Heart left ventricle (tissue), 16 donors: ENCODE measurements at regions not wholly inside any gene's neighbourhood (a gene's known extent, or its start where the extent isn't known, plus 50 kb on each side); places are given as distances from the start of the nearest gene placed in this dataset.

Source experiments
- ATAC-seq, 4 donors: fragments of 200-7000 bp; cut with Tn5 transposase; one replicate each; pipeline ENCODE4 v1.9.1; 2020 to 2022; ENCODE audit warnings: moderate library complexity in 4 of 4, mild to moderate bottlenecking in 3 of 4, moderate number of reproducible peaks in 1 of 4
- DNase-seq, 5 donors: peaks; one replicate each; pipeline ENCODE4 v3.0.0-alpha.2; 2020
- H3K27ac ChIP-seq, 12 donors: fragments of 200-600 bp; sonication (generic) in 4 of 12; one replicate each; pipeline versions ENCODE4 v1.5.0 to v1.8.0; 2016 to 2022; ENCODE audit warnings: mild to moderate bottlenecking in 2 of 12
- H3K27me3 ChIP-seq, 9 donors: fragments of 200-600 bp; sonication (generic) in 2 of 9; one replicate each; pipeline versions ENCODE4 v1.5.1 to v1.8.0; 2016 to 2022; ENCODE audit warnings: mild to moderate bottlenecking in 3 of 9
- H3K36me3 ChIP-seq, 9 donors: fragments of 200-600 bp; sonication (generic) in 2 of 9; one replicate each; pipeline versions ENCODE4 v1.5.0 to v1.8.0; 2018 to 2022; ENCODE audit warnings: mild to moderate bottlenecking in 2 of 9
- H3K4me1 ChIP-seq, 12 donors: fragments of 200-600 bp; sonication (generic) in 4 of 12; one replicate each; pipeline versions ENCODE4 v1.5.0 to v1.8.0; 2016 to 2022; ENCODE audit warnings: mild to moderate bottlenecking in 3 of 12
- H3K4me3 ChIP-seq, 12 donors: fragments of 200-600 bp; sonication (generic) in 4 of 12; one replicate each; pipeline versions ENCODE4 v1.5.0 to v1.8.0; 2017 to 2022; ENCODE audit warnings: mild to moderate bottlenecking in 9 of 12, moderate library complexity in 4 of 12
- H3K9me3 ChIP-seq, 12 donors: fragments of 200-600 bp; sonication (generic) in 4 of 12; one replicate each; pipeline versions ENCODE4 v1.5.0 to v1.8.0; 2016 to 2022; ENCODE audit warnings: mild to moderate bottlenecking in 1 of 12
- CTCF ChIP-seq, 12 donors: fragments of 200-600 bp; sonication (generic) in 4 of 12; IDR thresholded peaks; one replicate each; pipeline versions ENCODE4 v1.5.0 to v1.8.0; 2018 to 2022; ENCODE audit warnings: antibody characterized with exemption in 12 of 12, mild to moderate bottlenecking in 5 of 12
- POLR2A ChIP-seq, 2 donors: fragments of 450-650 bp; IDR thresholded peaks; one replicate each; pipeline ENCODE4 v1.6.1; 2017; ENCODE audit warnings: antibody characterized with exemption in 2 of 2, mild to moderate bottlenecking in 2 of 2, moderate library complexity in 2 of 2
- whole genome bisulfite sequencing, 4 donors: extraction: QIAGEN DNeasy Blood & Tissue Kit in 2 of 4; methylation state at CpG; one replicate each; pipeline versions ENCODE4 v1.1.5 to v1.1.7; 2013 to 2018; 5-methylcytosine and 5-hydroxymethylcytosine counted together
- intact Hi-C, 10 donors: fragments of 100-400 bp; cut with DNase I; formaldehyde crosslinking; loops; one replicate each; pipeline versions ENCODE4 v1.11.1 to v1.14.2; 2022
- donor health status: ischemic (EF 13 %, LVEDD 7.1; RV severe dilation, severe dysfunction).
- donor health status: healthy with polysubstance abuse.
- donor health status: DM: no; HTN: yes; CAD: no.
- donor health status: DM: no; HTN: no; CAD: no.
- donor health status: ischemic (EF 25% LVEDD 6.9; RV normal size, moderate dysfunction).
- donor health status: ischemic (EF 25% LVEDD 5.7; RV mildly dilated, moderate dysfunction).
- donor health status: healthy.
- donor health status: DM: yes; HTN: yes; CAD: no.
- donor health status: ischemic (EF 35%, LVEDD 5.7; RV mildly dilated, moderate dysfunction).
- donor health status: nonischemic (EF 11% LVEDD 7.7; RV severe dilation, severe dysfunction).
- donor health status: DM: yes; HTN: yes; CAD: no.
- donor health status: PGD.
- donor health status: ischemic (EF 29% LVEDD 5.4; RV normal size, mild dysfunction).
- donor health status: nonischemic (EF 23%, LVEDD 6.1; RV moderate dilation, normal function).

- Histone ChIP-seq H3K27me3 (peaks cover 0 to 37% (median 3%) of the 10 kb centered on the region in 9 donors), H3K27ac (no peak overlapping the region), H3K9me3 (no peaks in the 10 kb centered on the region), H3K4me1 (peaks cover 0 to 5% (median 0%) of the 10 kb centered on the region in 12 donors), H3K36me3 (no peaks in the 10 kb centered on the region), H3K4me3 (no peak overlapping the region)
- no peak for DNase-seq
- ATAC-seq, result no peak
- TF ChIP-seq CTCF (IDR thresholded peaks at IDR 0.05) (no peak), POLR2A (IDR thresholded peaks at IDR 0.05) (no peak)
- intact Hi-C loops, result no loop called here
- WGBS, 4 donors, result 79 to 85% (median 83%) methylated on average over 24 to 29 of the region's 29 CpGs
Observed at GRCh38 chr10:132995909-132996602, 53.7 kb upstream of the CFAP46 start.

GRCh38 chr10:132994811-132995210 lies 52.4 kb upstream of the CFAP46 start:
- 60 to 76% (median 74%) methylated on average over 11 to 15 of the region's 15 CpGs for WGBS, 4 donors
- no peaks in the 10 kb centered on the region for H3K9me3 ChIP-seq
- intact Hi-C loops, result no loop called here
- ATAC-seq (peak in 1 of 4 donors; percentile 20), DNase-seq (peak in 1 of 5 donors; percentile 44)
- peak overlapping the region in 10 of 12 donors; percentile 18 to 60 (median 44) for H3K4me3 ChIP-seq
- peaks cover 0 to 5% (median 0%) of the 10 kb centered on the region in 12 donors for H3K4me1 ChIP-seq
- TF ChIP-seq CTCF (IDR thresholded peaks at IDR 0.05) (no peak), POLR2A (IDR thresholded peaks at IDR 0.05) (no peak)
- H3K27me3 ChIP-seq, result peaks cover 0 to 26% (median 3%) of the 10 kb centered on the region in 9 donors
- no peaks in the 10 kb centered on the region for H3K36me3 ChIP-seq
- no peak overlapping the region for H3K27ac ChIP-seq

GRCh38 chr10:132994185-132994796 lies 51.9 kb upstream of the CFAP46 start:
- H3K27ac ChIP-seq, result no peak overlapping the region
- peak overlapping the region in 11 of 12 donors; percentile 18 to 60 (median 41) for H3K4me3 ChIP-seq
- H3K9me3 ChIP-seq, result no peaks in the 10 kb centered on the region
- H3K36me3 ChIP-seq, result no peaks in the 10 kb centered on the region
- H3K27me3 ChIP-seq, result peaks cover 0 to 23% (median 3%) of the 10 kb centered on the region in 9 donors
- peaks cover 0 to 5% (median 0%) of the 10 kb centered on the region in 12 donors for H3K4me1 ChIP-seq
- DNase-seq (peak in 1 of 5 donors; percentile 52), ATAC-seq (no peak)
- TF ChIP-seq POLR2A (IDR thresholded peaks at IDR 0.05) (no peak), CTCF (IDR thresholded peaks at IDR 0.05) (no peak)
- WGBS, 4 donors, result 30 to 51% (median 39%) methylated on average over 16 to 34 of the region's 34 CpGs
- intact Hi-C loops, result no loop called here
